ENCODE measurements at regions not wholly inside any gene's neighbourhood (a gene's known extent, or its start where the extent isn't known, plus 50 kb on each side); places are given as distances from the start of the nearest gene placed in this dataset.

GRCh38 chr9:118423021-118423420, 718.8 kb downstream of the TLR4 start:
- Histone ChIP-seq H3K4me1 (ENCODE audit: control insufficient read depth in 2 of 3, insufficient read depth in 2 of 3, low read depth in 1 of 3, low read length in 3 of 3) (no peaks in the 10 kb centered on the region), H3K9ac (ENCODE audit: low read length in 3 of 3) (no peak overlapping the region), H3K36me3 (ENCODE audit: control insufficient read depth in 2 of 3, insufficient read depth in 3 of 3, low read length in 3 of 3) (no peaks in the 10 kb centered on the region), H3K27me3 (ENCODE audit: control insufficient read depth, insufficient read depth, low read length) (no peaks in the 10 kb centered on the region), H3K27ac (ENCODE audit: low read depth in 2 of 2, low read length in 2 of 2) (no peak overlapping the region), H3K9me3 (ENCODE audit: control insufficient read depth in 2 of 3, insufficient read depth in 1 of 3, low read length in 3 of 3) (no peaks in the 10 kb centered on the region), H3K4me3 (ENCODE audit: low read length in 3 of 3) (no peak overlapping the region)
- intact Hi-C loops (cut with DNase I) = no loop called here
- no peak for TF ChIP-seq CTCF (IDR thresholded peaks at IDR 0.05; ENCODE audit: borderline replicate concordance, extremely low read depth, insufficient read depth)
- FAIRE-seq (no peak), DNase-seq (no peak)

- Histone ChIP-seq H3K9me3 (ENCODE audit: control insufficient read depth in 2 of 3, insufficient read depth in 1 of 3, low read length in 3 of 3) (no peaks in the 10 kb centered on the region), H3K9ac (ENCODE audit: low read length in 3 of 3) (no peak overlapping the region), H3K27me3 (ENCODE audit: control insufficient read depth, insufficient read depth, low read length) (no peaks in the 10 kb centered on the region), H3K4me1 (ENCODE audit: control insufficient read depth in 2 of 3, insufficient read depth in 2 of 3, low read depth in 1 of 3, low read length in 3 of 3) (no peaks in the 10 kb centered on the region), H3K4me3 (ENCODE audit: low read length in 3 of 3) (no peak overlapping the region), H3K27ac (ENCODE audit: low read depth in 2 of 2, low read length in 2 of 2) (no peak overlapping the region), H3K36me3 (ENCODE audit: control insufficient read depth in 2 of 3, insufficient read depth in 3 of 3, low read length in 3 of 3) (no peaks in the 10 kb centered on the region)
- intact Hi-C loops (cut with DNase I) = no loop called here
- DNase-seq (no peak), FAIRE-seq (no peak)
- TF ChIP-seq CTCF (IDR thresholded peaks at IDR 0.05; ENCODE audit: borderline replicate concordance, extremely low read depth, insufficient read depth) = no peak
Observed at GRCh38 chr9:118423721-118424120, 719.5 kb downstream of the TLR4 start.

- intact Hi-C loops (cut with DNase I) = no loop called here
- H3K36me3 ChIP-seq (ENCODE audit: control insufficient read depth in 2 of 3, insufficient read depth in 3 of 3, low read length in 3 of 3) = no peaks in the 10 kb centered on the region
- H3K4me3 ChIP-seq (ENCODE audit: low read length in 3 of 3) = no peak overlapping the region
- H3K4me1 ChIP-seq (ENCODE audit: control insufficient read depth in 2 of 3, insufficient read depth in 2 of 3, low read depth in 1 of 3, low read length in 3 of 3) = no peaks in the 10 kb centered on the region
- H3K9ac ChIP-seq (ENCODE audit: low read length in 3 of 3) = no peak overlapping the region
- no peaks in the 10 kb centered on the region for H3K27me3 ChIP-seq (ENCODE audit: control insufficient read depth, insufficient read depth, low read length)
- H3K9me3 ChIP-seq (ENCODE audit: control insufficient read depth in 2 of 3, insufficient read depth in 1 of 3, low read length in 3 of 3) = no peaks in the 10 kb centered on the region
- DNase-seq (no peak), FAIRE-seq (no peak)
- H3K27ac ChIP-seq (ENCODE audit: low read depth in 2 of 2, low read length in 2 of 2) = no peak overlapping the region
- TF ChIP-seq CTCF (IDR thresholded peaks at IDR 0.05; ENCODE audit: borderline replicate concordance, extremely low read depth, insufficient read depth) = no peak
Observed at GRCh38 chr9:118426772-118427171, 722.6 kb downstream of the TLR4 start.

- Histone ChIP-seq H3K9me3 (ENCODE audit: control insufficient read depth in 2 of 3, insufficient read depth in 1 of 3, low read length in 3 of 3) (no peaks in the 10 kb centered on the region), H3K4me3 (ENCODE audit: low read length in 3 of 3) (no peak overlapping the region), H3K36me3 (ENCODE audit: control insufficient read depth in 2 of 3, insufficient read depth in 3 of 3, low read length in 3 of 3) (no peaks in the 10 kb centered on the region), H3K27ac (ENCODE audit: low read depth in 2 of 2, low read length in 2 of 2) (no peak overlapping the region), H3K27me3 (ENCODE audit: control insufficient read depth, insufficient read depth, low read length) (no peaks in the 10 kb centered on the region), H3K9ac (ENCODE audit: low read length in 3 of 3) (no peak overlapping the region), H3K4me1 (ENCODE audit: control insufficient read depth in 2 of 3, insufficient read depth in 2 of 3, low read depth in 1 of 3, low read length in 3 of 3) (no peaks in the 10 kb centered on the region)
- FAIRE-seq (no peak), DNase-seq (no peak)
- no peak for TF ChIP-seq CTCF (IDR thresholded peaks at IDR 0.05; ENCODE audit: borderline replicate concordance, extremely low read depth, insufficient read depth)
- intact Hi-C loops (cut with DNase I) = no loop called here
Observed at GRCh38 chr9:118438810-118439209, 734.6 kb downstream of the TLR4 start.
